ENCODE measurements at regions not wholly inside any gene's neighbourhood (a gene's known extent, or its start where the extent isn't known, plus 50 kb on each side); places are given as distances from the start of the nearest gene placed in this dataset.

DNA sequence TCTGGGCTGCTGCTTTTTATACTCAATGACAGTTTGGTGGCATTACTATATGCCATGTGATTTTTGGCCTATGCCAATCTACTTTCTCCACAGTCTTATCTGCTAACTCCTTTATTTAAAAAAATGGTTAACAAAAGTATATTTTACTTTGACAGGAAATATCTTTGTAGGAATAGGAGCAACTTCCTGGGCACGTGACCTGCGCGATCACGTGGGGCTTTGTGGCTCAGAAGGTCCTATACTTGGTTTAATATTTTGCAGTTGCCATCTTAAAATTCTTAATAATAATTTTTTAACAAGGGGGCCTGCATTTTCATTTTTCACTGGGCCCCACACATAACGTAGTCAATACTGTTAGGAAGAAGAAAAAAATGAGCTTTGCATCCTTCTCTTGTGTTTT, 249.7 kb downstream of the ACTR3 start:
- CTCF ChIA-PET (ENCODE audit: unreplicated experiment) = no interaction called here
- no peak for TF ChIP-seq EZH2phosphoT487 (IDR thresholded peaks at IDR 0.05; ENCODE audit: borderline replicate concordance, low read depth, low read length)
- no peak for TF ChIP-seq CTCF (conservative IDR thresholded peaks at IDR 0.05; ENCODE audit: low read length)
- no peaks in the 10 kb centered on the region for H3K79me2 ChIP-seq (ENCODE audit: insufficient read depth, low read depth, low read length)
- BruUV-seq (replicated peaks) = no TSS peak
- DNase-seq (ENCODE audit: low spot score) = no peak
- H3K4me3 ChIP-seq (ENCODE audit: low read depth, low read length, poor library complexity, severe bottlenecking) = no peak overlapping the region
- H3K9me3 ChIP-seq (ENCODE audit: low read length) = no peaks in the 10 kb centered on the region
- no peaks in the 10 kb centered on the region for H3K36me3 ChIP-seq (ENCODE audit: insufficient read depth, low read length)
- no peak overlapping the region for H3K27ac ChIP-seq (ENCODE audit: low read depth, low read length, poor library complexity, severe bottlenecking)
- no peak overlapping the region for H2AFZ ChIP-seq (ENCODE audit: low read length)
- H4K20me1 ChIP-seq (ENCODE audit: insufficient read depth, low read length) = no peaks in the 10 kb centered on the region
- H3K4me1 ChIP-seq (ENCODE audit: insufficient read depth, low read length, poor library complexity, severe bottlenecking) = no peaks in the 10 kb centered on the region
- no peaks in the 10 kb centered on the region for H3K9me2 ChIP-seq (ENCODE audit: insufficient read depth, low read length)
- intact Hi-C loops (cut with micrococcal nuclease; ENCODE audit: unreplicated experiment) = no loop called here
- H3K4me2 ChIP-seq (ENCODE audit: low read length) = no peak overlapping the region
- POLR2A ChIA-PET = no interaction called here

- Histone ChIP-seq H2AFZ (ENCODE audit: low read length) (no peak overlapping the region), H3K9me2 (ENCODE audit: insufficient read depth, low read length) (no peaks in the 10 kb centered on the region), H3K9me3 (ENCODE audit: low read length) (no peaks in the 10 kb centered on the region), H4K20me1 (ENCODE audit: insufficient read depth, low read length) (no peaks in the 10 kb centered on the region), H3K27ac (ENCODE audit: low read depth, low read length, poor library complexity, severe bottlenecking) (no peak overlapping the region), H3K79me2 (ENCODE audit: insufficient read depth, low read depth, low read length) (no peaks in the 10 kb centered on the region), H3K36me3 (ENCODE audit: insufficient read depth, low read length) (no peaks in the 10 kb centered on the region), H3K4me2 (ENCODE audit: low read length) (no peak overlapping the region), H3K4me1 (ENCODE audit: insufficient read depth, low read length, poor library complexity, severe bottlenecking) (no peaks in the 10 kb centered on the region), H3K4me3 (ENCODE audit: low read depth, low read length, poor library complexity, severe bottlenecking) (no peak overlapping the region)
- BruUV-seq (replicated peaks) = no TSS peak
- POLR2A ChIA-PET = interaction anchor here (1.0 kb wide), 1 partner anchor 12 kb away, joined by 5 read pairs; no protein-coding TSS in a partner anchor
- intact Hi-C loops (cut with micrococcal nuclease; ENCODE audit: unreplicated experiment) = no loop called here
- CTCF ChIA-PET (ENCODE audit: unreplicated experiment) = no interaction called here
- no peak for TF ChIP-seq CTCF (conservative IDR thresholded peaks at IDR 0.05; ENCODE audit: low read length)
- TF ChIP-seq EZH2phosphoT487 (IDR thresholded peaks at IDR 0.05; ENCODE audit: borderline replicate concordance, low read depth, low read length) = no peak
- DNase-seq (ENCODE audit: low spot score) = no peak
Observed at GRCh38 chr2:114156366-114157056, 266.6 kb downstream of the ACTR3 start.

- H3K9me2 ChIP-seq (ENCODE audit: insufficient read depth, low read length) = no peaks in the 10 kb centered on the region
- intact Hi-C loops (cut with micrococcal nuclease; ENCODE audit: unreplicated experiment) = no loop called here
- H3K4me1 ChIP-seq (ENCODE audit: insufficient read depth, low read length, poor library complexity, severe bottlenecking) = no peaks in the 10 kb centered on the region
- ChIA-PET CTCF (ENCODE audit: unreplicated experiment) (no interaction called here), POLR2A (no interaction called here)
- H3K4me3 ChIP-seq (ENCODE audit: low read depth, low read length, poor library complexity, severe bottlenecking) = no peak overlapping the region
- H3K9me3 ChIP-seq (ENCODE audit: low read length) = no peaks in the 10 kb centered on the region
- no peaks in the 10 kb centered on the region for H3K36me3 ChIP-seq (ENCODE audit: insufficient read depth, low read length)
- H3K4me2 ChIP-seq (ENCODE audit: low read length) = no peak overlapping the region
- H3K79me2 ChIP-seq (ENCODE audit: insufficient read depth, low read depth, low read length) = no peaks in the 10 kb centered on the region
- H3K27ac ChIP-seq (ENCODE audit: low read depth, low read length, poor library complexity, severe bottlenecking) = no peak overlapping the region
- H2AFZ ChIP-seq (ENCODE audit: low read length) = no peak overlapping the region
- no peak for DNase-seq (ENCODE audit: low spot score)
- TF ChIP-seq EZH2phosphoT487 (IDR thresholded peaks at IDR 0.05; ENCODE audit: borderline replicate concordance, low read depth, low read length) = no peak
- no peak for TF ChIP-seq CTCF (conservative IDR thresholded peaks at IDR 0.05; ENCODE audit: low read length)
- BruUV-seq (replicated peaks) = no TSS peak
- H4K20me1 ChIP-seq (ENCODE audit: insufficient read depth, low read length) = no peaks in the 10 kb centered on the region
Observed at GRCh38 chr2:114157057-114157385, 267.1 kb downstream of the ACTR3 start.

All from OCI-LY7 (cell line).